Lower leg skin (tissue), 4 donors: ENCODE measurements at regions not wholly inside any gene's neighbourhood (a gene's known extent, or its start where the extent isn't known, plus 50 kb on each side); places are given as distances from the start of the nearest gene placed in this dataset.
"Not testable (repeated sequence)": the region's sequence is repeated elsewhere in the genome, so short reads cannot be mapped to it uniquely, and the experiment has no call there.

Source experiments
- DNase-seq, 2 donors: peaks; one replicate each; pipeline ENCODE4 v3.0.0-alpha.2; 2019; ENCODE audit warnings: low spot score in 2 of 2
- H3K4me3 ChIP-seq: fragments of 200-600 bp; sonication (generic); 2 replicates; pipeline ENCODE4 v1.5.1; 2017; ENCODE audit warnings: mild to moderate bottlenecking, low read depth; ENCODE audit not compliant: poor library complexity, severe bottlenecking
- POLR2A ChIP-seq, 2 donors: fragments of 450-650 bp; IDR thresholded peaks; one replicate each; pipeline ENCODE4 v1.6.1; 2016 to 2017; ENCODE audit warnings: antibody characterized with exemption in 2 of 2, mild to moderate bottlenecking in 1 of 2, moderate library complexity in 1 of 2
- WGBS, 2 donors: methylation state at CpG; one replicate each; pipeline ENCODE4 v1.1.5; 2018; 5-methylcytosine and 5-hydroxymethylcytosine counted together
- intact Hi-C: fragments of 100-400 bp; cut with DNase I; formaldehyde crosslinking; loops from one replicate; pipeline ENCODE4 v1.15.0; 2023; ENCODE audit warnings: low total_unique reads
- TF ChIP-seq, protein P1 (sequence below), 3 donors: fragments of 450-650 bp; IDR thresholded peaks; one replicate each; pipeline ENCODE4 v1.5.1; 2016; ENCODE audit warnings: antibody characterized with exemption in 3 of 3, mild to moderate bottlenecking in 3 of 3, moderate library complexity in 2 of 3

DNA sequence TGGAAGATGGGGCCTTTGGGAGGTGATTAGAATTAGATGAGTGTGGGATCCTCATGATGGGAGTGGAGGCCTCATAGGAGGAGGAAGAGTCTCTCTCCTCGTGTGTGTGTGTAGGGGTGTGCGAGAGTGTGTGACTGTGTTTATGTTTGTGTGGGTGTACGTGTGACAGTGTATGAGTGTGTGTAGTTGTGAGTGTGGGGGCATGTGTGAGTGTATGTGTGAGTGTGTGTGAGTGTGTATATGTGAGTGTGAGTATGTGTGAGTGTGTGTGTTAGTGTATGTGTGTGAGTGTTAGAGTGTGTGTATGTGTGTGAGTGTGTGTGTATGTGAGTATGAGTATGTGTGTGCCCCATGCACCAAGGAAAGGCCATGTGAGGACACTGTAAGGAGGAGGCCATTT, 68.2 kb upstream of the SMIM15 start:
- H3K4me3 ChIP-seq = no peak overlapping the region
- TF ChIP-seq, protein P1, sequence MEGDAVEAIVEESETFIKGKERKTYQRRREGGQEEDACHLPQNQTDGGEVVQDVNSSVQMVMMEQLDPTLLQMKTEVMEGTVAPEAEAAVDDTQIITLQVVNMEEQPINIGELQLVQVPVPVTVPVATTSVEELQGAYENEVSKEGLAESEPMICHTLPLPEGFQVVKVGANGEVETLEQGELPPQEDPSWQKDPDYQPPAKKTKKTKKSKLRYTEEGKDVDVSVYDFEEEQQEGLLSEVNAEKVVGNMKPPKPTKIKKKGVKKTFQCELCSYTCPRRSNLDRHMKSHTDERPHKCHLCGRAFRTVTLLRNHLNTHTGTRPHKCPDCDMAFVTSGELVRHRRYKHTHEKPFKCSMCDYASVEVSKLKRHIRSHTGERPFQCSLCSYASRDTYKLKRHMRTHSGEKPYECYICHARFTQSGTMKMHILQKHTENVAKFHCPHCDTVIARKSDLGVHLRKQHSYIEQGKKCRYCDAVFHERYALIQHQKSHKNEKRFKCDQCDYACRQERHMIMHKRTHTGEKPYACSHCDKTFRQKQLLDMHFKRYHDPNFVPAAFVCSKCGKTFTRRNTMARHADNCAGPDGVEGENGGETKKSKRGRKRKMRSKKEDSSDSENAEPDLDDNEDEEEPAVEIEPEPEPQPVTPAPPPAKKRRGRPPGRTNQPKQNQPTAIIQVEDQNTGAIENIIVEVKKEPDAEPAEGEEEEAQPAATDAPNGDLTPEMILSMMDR (IDR thresholded peaks at IDR 0.05) = no peak
- TF ChIP-seq POLR2A (IDR thresholded peaks at IDR 0.05) = no peak
- intact Hi-C loops = no loop called here
- 88 to 92% methylated on average over 3 of the region's 3 CpGs for WGBS, 2 donors
- no peak for DNase-seq

DNA sequence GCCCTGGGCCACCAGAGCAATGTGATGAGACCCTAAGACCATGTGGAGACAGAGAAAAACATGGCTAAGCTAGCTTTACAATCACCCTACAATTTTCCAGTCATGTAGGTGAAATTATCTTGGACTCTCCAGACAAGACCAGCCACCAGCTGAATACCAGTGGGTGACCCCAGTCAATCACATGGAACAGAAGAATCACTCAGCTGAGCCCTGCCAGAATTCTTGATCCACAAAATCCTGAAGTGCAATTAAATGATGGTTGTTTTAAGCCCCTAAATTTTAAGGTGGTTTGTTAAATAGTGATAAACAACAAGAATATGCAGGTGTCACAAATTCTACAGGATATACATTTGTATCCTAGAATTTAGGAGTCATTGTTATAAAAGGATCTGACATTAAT, 69.5 kb upstream of the SMIM15 start:
- no peak for DNase-seq
- TF ChIP-seq, protein P1 (IDR thresholded peaks at IDR 0.05) = no peak
- no peak for TF ChIP-seq POLR2A (IDR thresholded peaks at IDR 0.05)
- H3K4me3 ChIP-seq = no peak overlapping the region
- intact Hi-C loops = no loop called here

DNA sequence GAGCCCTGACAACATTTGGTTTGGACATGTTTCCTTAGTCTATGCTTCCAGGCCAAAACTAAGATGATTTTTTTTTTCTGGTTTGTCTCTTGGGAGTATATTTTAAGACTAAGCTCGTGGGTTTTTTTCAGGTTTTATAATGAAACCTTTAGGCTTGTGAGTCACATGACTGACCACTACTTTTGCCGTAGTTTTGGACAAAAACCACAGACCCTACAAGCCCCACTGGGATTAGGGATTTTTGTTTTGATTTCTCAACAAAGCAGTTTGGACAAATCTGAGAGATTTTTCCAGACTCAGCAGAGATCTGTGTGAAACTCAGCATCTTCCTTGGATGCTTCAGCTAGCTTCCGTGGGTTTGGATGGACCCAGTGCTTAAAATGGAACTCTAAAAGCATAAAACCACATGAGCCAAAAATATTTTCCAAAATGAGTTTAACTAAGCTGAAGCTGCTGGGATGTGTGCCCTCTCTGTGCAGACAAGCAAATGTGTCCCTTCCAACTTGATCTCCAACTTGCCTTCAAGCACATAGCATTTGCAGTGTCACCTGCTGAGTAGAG, 70.3 kb upstream of the SMIM15 start:
- DNase-seq = no peak
- WGBS, 2 donors = 56 to 64% methylated on average over 3 of the region's 3 CpGs
- no peak overlapping the region for H3K4me3 ChIP-seq
- intact Hi-C loops = no loop called here
- no peak for TF ChIP-seq POLR2A (IDR thresholded peaks at IDR 0.05)
- TF ChIP-seq, protein P1 (IDR thresholded peaks at IDR 0.05) = no peak

DNA sequence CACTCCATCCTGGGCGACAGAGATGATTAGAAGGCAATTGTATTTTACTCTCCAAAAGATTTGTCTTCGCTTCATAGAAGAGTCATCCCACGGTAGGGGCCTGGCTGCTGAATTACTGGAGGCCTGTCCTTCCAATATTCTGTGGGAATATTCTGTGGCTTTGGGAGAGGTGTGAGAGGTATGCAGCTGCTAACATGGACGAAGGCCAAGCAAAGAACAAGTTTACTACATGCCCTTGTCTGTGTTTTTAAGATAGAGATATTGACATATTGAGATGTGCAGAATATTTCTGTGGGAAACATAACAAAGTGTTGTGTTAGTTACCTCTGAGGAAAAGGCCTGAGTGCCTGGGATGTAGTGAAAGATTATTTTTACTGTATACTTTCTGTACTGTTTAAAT, 71.8 kb upstream of the SMIM15 start:
- no peak for DNase-seq
- no peak for TF ChIP-seq POLR2A (IDR thresholded peaks at IDR 0.05)
- TF ChIP-seq, protein P1 (IDR thresholded peaks at IDR 0.05) = no peak
- 69 to 80% methylated on average over 4 of the region's 4 CpGs for WGBS, 2 donors
- H3K4me3 ChIP-seq = no peak overlapping the region
- intact Hi-C loops = no loop called here

DNA sequence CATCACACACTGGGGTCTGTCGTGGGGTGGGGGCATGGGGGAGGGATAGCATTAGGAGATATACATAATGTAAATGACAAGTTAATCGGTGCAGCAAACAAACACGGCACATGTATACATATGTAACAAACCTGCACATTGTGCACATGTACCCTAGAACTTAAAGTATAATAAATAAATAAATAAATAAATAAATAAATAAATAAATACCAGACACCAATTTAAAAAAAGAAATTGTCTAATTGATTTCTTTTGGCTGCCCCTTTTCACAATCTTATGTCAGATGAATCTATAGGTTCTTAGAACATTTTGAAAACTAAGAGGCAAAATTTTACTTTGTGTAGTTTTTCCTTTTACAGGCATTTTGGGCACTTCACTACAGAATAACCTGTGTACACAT, 74.4 kb upstream of the SMIM15 start:
- DNase-seq, H3K4me3 ChIP-seq, intact Hi-C loops: not testable (repeated sequence)
- 88 to 91% methylated on average over 3 of the region's 3 CpGs for WGBS, 2 donors

DNA sequence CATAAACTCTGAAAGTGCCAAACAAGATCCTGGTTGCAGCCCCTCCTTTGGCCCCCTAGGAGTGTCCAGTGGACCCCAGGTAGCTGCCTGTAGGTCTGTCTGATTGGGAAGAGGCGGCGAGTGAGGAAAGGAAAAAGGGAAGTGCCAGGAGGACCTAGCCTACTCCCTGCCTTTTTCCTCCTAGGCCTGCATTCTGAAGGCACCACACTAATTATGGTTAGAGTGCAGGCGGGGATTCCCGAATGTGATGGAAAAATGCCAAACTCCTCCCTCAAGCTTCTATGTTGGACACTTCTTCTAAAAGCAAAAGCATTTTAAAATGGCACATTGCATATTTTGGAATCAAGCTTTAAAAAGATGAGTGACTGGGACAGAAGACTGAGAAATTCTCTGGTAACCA, 83.2 kb upstream of the SMIM15 start:
- no peak overlapping the region for H3K4me3 ChIP-seq
- WGBS, 2 donors = 26 to 30% methylated on average over 4 of the region's 4 CpGs
- intact Hi-C loops = no loop called here

More for the DNA sequence above, 83.2 kb upstream of the SMIM15 start:
- DNase-seq = no peak
- no peak for TF ChIP-seq POLR2A (IDR thresholded peaks at IDR 0.05)
- TF ChIP-seq, protein P1 (IDR thresholded peaks at IDR 0.05) = no peak
